CD14-positive monocyte (primary cell): ENCODE measurements at regions not wholly inside any gene's neighbourhood (a gene's known extent, or its start where the extent isn't known, plus 50 kb on each side); places are given as distances from the start of the nearest gene placed in this dataset.

Experiments used
- DNase-seq, 3 donors: peaks; one replicate each; pipeline ENCODE4 v3.0.0-alpha.2; 2011 to 2022
- H2AFZ ChIP-seq: 2 replicates; pipeline ENCODE4 v1.6.0; 2012; ENCODE audit warnings: mild to moderate bottlenecking, low read depth, low read length, inconsistent platforms; ENCODE audit not compliant: insufficient read depth, poor library complexity, severe bottlenecking
- H3K27ac ChIP-seq, 2 donors: 1 replicate in 1 of 2; 2 replicates in 1 of 2; pipeline ENCODE4 v1.5.1; 2012 to 2013; ENCODE audit warnings: low read length in 2 of 2, control low read depth in 1 of 2, inconsistent platforms in 1 of 2, low read depth in 1 of 2, mild to moderate bottlenecking in 1 of 2
- H3K27me3 ChIP-seq, 2 donors: one replicate each; pipeline versions ENCODE4 v1.6.0 to v1.6.1; 2011 to 2013; ENCODE audit warnings: low read length in 2 of 2; ENCODE audit not compliant: control insufficient read depth in 2 of 2, insufficient read depth in 2 of 2
- H3K36me3 ChIP-seq, 2 donors: replicated peaks in 1 of 2; 1 replicate in 1 of 2; 2 replicates in 1 of 2; pipeline versions ENCODE4 v1.5.1 to v1.6.1; 2012 to 2013; ENCODE audit warnings: low read length in 2 of 2, control low read depth in 1 of 2, inconsistent platforms in 1 of 2, mild to moderate bottlenecking in 1 of 2; ENCODE audit not compliant: insufficient read depth in 2 of 2, control insufficient read depth in 1 of 2
- H3K4me1 ChIP-seq, 2 donors: 1 replicate in 1 of 2; 2 replicates in 1 of 2; pipeline versions ENCODE4 v1.5.1 to v1.6.1; 2012 to 2013; ENCODE audit warnings: low read length in 2 of 2, control low read depth in 1 of 2, inconsistent platforms in 1 of 2, mild to moderate bottlenecking in 1 of 2, moderate library complexity in 1 of 2; ENCODE audit not compliant: insufficient read depth in 2 of 2, control insufficient read depth in 1 of 2
- H3K4me2 ChIP-seq: replicated peaks from 2 replicates; pipeline ENCODE3; 2012; ENCODE audit warnings: low read length, moderate library complexity, mild to moderate bottlenecking; ENCODE audit not compliant: poor library complexity, severe bottlenecking; ENCODE audit errors: extremely low read depth
- H3K4me3 ChIP-seq, 3 experiments: fragments of 200-600 bp in 1 of 3; sonication (generic) in 1 of 3; replicated peaks in 1 of 3; 1 replicate in 2 of 3; 2 replicates in 1 of 3; pipeline ENCODE4 v1.5.1; 2011 to 2013; ENCODE audit warnings: low read length in 3 of 3, mild to moderate bottlenecking in 3 of 3, control low read depth in 2 of 3, low read depth in 2 of 3, inconsistent platforms in 1 of 3, moderate library complexity in 1 of 3
- H3K79me2 ChIP-seq: 2 replicates; pipeline ENCODE4 v1.6.0; 2012; ENCODE audit warnings: mild to moderate bottlenecking, control low read depth, inconsistent platforms, low read length, moderate library complexity; ENCODE audit not compliant: insufficient read depth
- H3K9ac ChIP-seq: 2 replicates; pipeline ENCODE4 v1.6.0; 2017; ENCODE audit warnings: low read length, mild to moderate bottlenecking; ENCODE audit not compliant: insufficient read depth, poor library complexity, severe bottlenecking
- H3K9me3 ChIP-seq, 2 donors: replicated peaks in 1 of 2; 1 replicate in 1 of 2; 2 replicates in 1 of 2; pipeline versions ENCODE4 v1.5.1 to v1.6.1; 2012 to 2013; ENCODE audit warnings: low read length in 2 of 2, control low read depth in 1 of 2; ENCODE audit not compliant: control insufficient read depth in 1 of 2, insufficient read depth in 1 of 2
- H4K20me1 ChIP-seq: 2 replicates; pipeline ENCODE4 v1.6.0; 2012; ENCODE audit warnings: mild to moderate bottlenecking, low read length, control low read depth, moderate library complexity; ENCODE audit not compliant: insufficient read depth
- H3K27ac Mint-ChIP-seq, 7 donors: one replicate each; pipeline ENCODE4 v1.8.0; 2020; ENCODE audit warnings: mild to moderate bottlenecking in 7 of 7, mixed read lengths in 7 of 7, moderate library complexity in 6 of 7, inconsistent platforms in 2 of 7
- H3K27me3 Mint-ChIP-seq, 3 donors: one replicate each; pipeline ENCODE4 v1.8.0; 2021 to 2022; ENCODE audit warnings: low read depth in 3 of 3, mild to moderate bottlenecking in 3 of 3, mixed read lengths in 3 of 3, moderate library complexity in 3 of 3, inconsistent platforms in 1 of 3
- H3K36me3 Mint-ChIP-seq, 2 donors: one replicate each; pipeline ENCODE4 v1.8.0; 2020; ENCODE audit warnings: mixed read lengths in 2 of 2, inconsistent platforms in 1 of 2, mild to moderate bottlenecking in 1 of 2
- H3K4me1 Mint-ChIP-seq: one replicate; pipeline ENCODE4 v1.8.0; 2020; ENCODE audit warnings: mild to moderate bottlenecking, mixed read lengths
- H3K4me3 Mint-ChIP-seq, 2 donors: one replicate each; pipeline ENCODE4 v1.8.0; 2020; ENCODE audit warnings: mild to moderate bottlenecking in 2 of 2, mixed read lengths in 2 of 2, moderate library complexity in 1 of 2
- H3K9me3 Mint-ChIP-seq, 7 donors: one replicate each; pipeline ENCODE4 v1.8.0; 2020 to 2022; ENCODE audit warnings: mixed read lengths in 7 of 7, mild to moderate bottlenecking in 6 of 7, moderate library complexity in 6 of 7, inconsistent platforms in 2 of 7
- WGBS: methylation state at CpG from one replicate; pipeline ENCODE4 v1.1.5; 2013; ENCODE audit warnings: missing lambda C conversion rate; ENCODE audit not compliant: insufficient coverage; 5-methylcytosine and 5-hydroxymethylcytosine counted together
- intact Hi-C, 2 donors: fragments of 100-400 bp; cut with micrococcal nuclease; formaldehyde crosslinking; loops; one replicate each; pipeline versions ENCODE4 v1.15.0 to v1.15.1; 2023
- TF ChIP-seq, protein P1 (sequence below): fragments of 200-600 bp; IDR thresholded peaks from one replicate; pipeline ENCODE4 v1.8.0; 2022; ENCODE audit warnings: antibody characterized with exemption, mild to moderate bottlenecking

DNA sequence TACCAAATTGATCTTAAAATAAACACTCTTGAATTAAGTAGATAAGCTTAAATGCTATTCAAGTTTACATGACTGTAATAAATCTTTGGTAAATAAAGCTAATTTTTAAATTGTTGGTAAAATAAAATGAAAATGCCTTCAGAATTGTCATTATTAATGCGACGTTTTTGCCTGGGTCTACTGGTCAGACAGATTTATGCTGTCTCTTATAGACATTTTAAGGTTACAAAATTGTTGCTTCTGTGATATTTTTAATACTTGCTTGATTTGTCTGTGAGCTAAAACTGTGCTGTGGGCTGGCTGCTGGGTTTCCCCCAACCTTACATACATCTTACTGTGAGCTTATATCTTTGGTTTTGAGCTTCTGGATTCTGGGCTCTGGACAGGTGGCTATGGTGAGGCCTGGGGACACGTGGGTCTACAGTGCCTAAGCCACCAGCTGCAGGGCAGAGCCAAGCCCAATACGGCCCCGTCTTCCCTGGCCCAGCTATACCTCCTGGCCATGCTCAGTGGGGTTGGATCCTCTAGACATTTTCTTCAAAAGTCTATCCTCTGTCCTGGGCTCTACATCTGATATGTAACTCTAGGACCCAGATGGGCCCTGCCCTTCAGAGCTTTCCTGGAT is 81.4 kb downstream of the ETS2 start:
- intact Hi-C loops, result no loop called here
- Mint-ChIP-seq H3K27ac (no peak overlapping the region), H3K36me3 (peaks cover 0 to 7% of the 10 kb centered on the region in 2 donors), H3K4me1 (no peaks in the 10 kb centered on the region), H3K27me3 (peaks cover 0 to 2% (median 0%) of the 10 kb centered on the region in 3 donors), H3K9me3 (peaks cover 35 to 44% (median 36%) of the 10 kb centered on the region in 7 donors), H3K4me3 (no peak overlapping the region)
- Histone ChIP-seq H3K9me3 (peaks cover 23 to 26% of the 10 kb centered on the region in 2 donors), H3K4me1 (no peaks in the 10 kb centered on the region), H3K4me3 (no peak overlapping the region), H4K20me1 (no peaks in the 10 kb centered on the region), H3K27me3 (no peaks in the 10 kb centered on the region), H3K79me2 (no peaks in the 10 kb centered on the region), H3K36me3 (no peaks in the 10 kb centered on the region), H3K27ac (no peak overlapping the region), H3K4me2 (no peak overlapping the region), H2AFZ (no peak overlapping the region), H3K9ac (no peak overlapping the region)
- DNase-seq, result no peak
- 100% methylated on average over 1 of the region's 5 CpGs for WGBS
- TF ChIP-seq, protein P1, sequence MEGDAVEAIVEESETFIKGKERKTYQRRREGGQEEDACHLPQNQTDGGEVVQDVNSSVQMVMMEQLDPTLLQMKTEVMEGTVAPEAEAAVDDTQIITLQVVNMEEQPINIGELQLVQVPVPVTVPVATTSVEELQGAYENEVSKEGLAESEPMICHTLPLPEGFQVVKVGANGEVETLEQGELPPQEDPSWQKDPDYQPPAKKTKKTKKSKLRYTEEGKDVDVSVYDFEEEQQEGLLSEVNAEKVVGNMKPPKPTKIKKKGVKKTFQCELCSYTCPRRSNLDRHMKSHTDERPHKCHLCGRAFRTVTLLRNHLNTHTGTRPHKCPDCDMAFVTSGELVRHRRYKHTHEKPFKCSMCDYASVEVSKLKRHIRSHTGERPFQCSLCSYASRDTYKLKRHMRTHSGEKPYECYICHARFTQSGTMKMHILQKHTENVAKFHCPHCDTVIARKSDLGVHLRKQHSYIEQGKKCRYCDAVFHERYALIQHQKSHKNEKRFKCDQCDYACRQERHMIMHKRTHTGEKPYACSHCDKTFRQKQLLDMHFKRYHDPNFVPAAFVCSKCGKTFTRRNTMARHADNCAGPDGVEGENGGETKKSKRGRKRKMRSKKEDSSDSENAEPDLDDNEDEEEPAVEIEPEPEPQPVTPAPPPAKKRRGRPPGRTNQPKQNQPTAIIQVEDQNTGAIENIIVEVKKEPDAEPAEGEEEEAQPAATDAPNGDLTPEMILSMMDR, result no peak

DNA sequence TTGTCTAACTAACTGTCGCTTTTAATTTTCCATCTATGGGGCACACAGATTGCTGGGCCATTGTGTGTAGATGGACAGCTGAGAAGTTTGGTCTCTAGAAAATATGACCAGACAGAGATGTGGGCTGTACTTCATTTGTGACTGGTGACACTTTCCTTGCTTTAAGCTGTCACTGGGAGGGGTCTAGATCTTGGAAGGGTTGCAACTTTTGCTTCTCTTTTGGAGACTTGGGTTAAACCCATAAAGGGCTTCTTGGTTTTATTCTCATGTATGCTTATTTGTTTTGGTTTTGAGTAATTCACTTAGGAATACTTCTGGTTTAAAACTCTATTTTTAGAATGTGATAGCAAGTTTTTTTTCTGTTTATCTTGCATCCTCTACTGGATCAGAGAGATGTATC is 80.2 kb downstream of the ETS2 start:
- no peaks in the 10 kb centered on the region for H4K20me1 ChIP-seq
- no peak overlapping the region for H3K27ac Mint-ChIP-seq
- H3K27ac ChIP-seq, result no peak overlapping the region
- no peaks in the 10 kb centered on the region for H3K36me3 ChIP-seq
- WGBS, result no CpG with 5 or more reads among the region's 1 CpG
- no peak overlapping the region for H3K9ac ChIP-seq
- peaks cover 23 to 26% of the 10 kb centered on the region in 2 donors for H3K9me3 ChIP-seq
- H3K4me3 Mint-ChIP-seq, result no peak overlapping the region
- TF ChIP-seq, protein P1, result no peak
- H3K4me1 ChIP-seq, result no peaks in the 10 kb centered on the region
- H3K4me3 ChIP-seq, result no peak overlapping the region
- H3K36me3 Mint-ChIP-seq, result peaks cover 0 to 7% of the 10 kb centered on the region in 2 donors
- DNase-seq, result no peak
- H3K27me3 Mint-ChIP-seq, result peaks cover 0 to 2% (median 0%) of the 10 kb centered on the region in 3 donors
- no peak overlapping the region for H2AFZ ChIP-seq
- H3K4me2 ChIP-seq, result no peak overlapping the region
- peaks cover 32 to 44% (median 37%) of the 10 kb centered on the region in 7 donors for H3K9me3 Mint-ChIP-seq
- intact Hi-C loops, result no loop called here
- no peaks in the 10 kb centered on the region for H3K4me1 Mint-ChIP-seq
- no peaks in the 10 kb centered on the region for H3K27me3 ChIP-seq
- no peaks in the 10 kb centered on the region for H3K79me2 ChIP-seq
